Fibroblast of skin of scalp (primary cell): ENCODE measurements at regions not wholly inside any gene's neighbourhood (a gene's known extent, or its start where the extent isn't known, plus 50 kb on each side); places are given as distances from the start of the nearest gene placed in this dataset.
"Not testable (repeated sequence)": the region's sequence is repeated elsewhere in the genome, so short reads cannot be mapped to it uniquely, and the experiment has no call there.

ENCODE experiments used
- DNase-seq: peaks from one replicate; pipeline ENCODE4 v3.0.0-alpha.2; 2013

- DNase-seq, result no peak
These were observed 741.8 kb upstream of the SALL3 start for GRCh38 chr18:78237864-78238263.

- DNase-seq, result no peak
These were observed 741.1 kb upstream of the SALL3 start for GRCh38 chr18:78238404-78239089.

- DNase-seq, result no peak
These were observed 740.5 kb upstream of the SALL3 start for GRCh38 chr18:78239090-78239457.

GRCh38 chr18:78240101-78240500, 739.5 kb upstream of the SALL3 start:
- DNase-seq, result no peak

GRCh38 chr18:78240627-78241252, 738.9 kb upstream of the SALL3 start:
- DNase-seq, result no peak

GRCh38 chr18:78241535-78242253, 737.9 kb upstream of the SALL3 start:
- no peak for DNase-seq

- DNase-seq, result no peak
These were observed 737.4 kb upstream of the SALL3 start for GRCh38 chr18:78242254-78242643.

- no peak for DNase-seq
These were observed 736.8 kb upstream of the SALL3 start for GRCh38 chr18:78242806-78243205.

GRCh38 chr18:78244779-78245178, 734.8 kb upstream of the SALL3 start:
- no peak for DNase-seq

- DNase-seq, result no peak
These were observed 734.2 kb upstream of the SALL3 start for GRCh38 chr18:78245451-78245850.

GRCh38 chr18:78246050-78246449, 733.6 kb upstream of the SALL3 start:
- no peak for DNase-seq

GRCh38 chr18:78246588-78246987, 733.0 kb upstream of the SALL3 start:
- no peak for DNase-seq

- DNase-seq, result no peak
These were observed 731.9 kb upstream of the SALL3 start for GRCh38 chr18:78247615-78248289.

- DNase-seq, result no peak
These were observed 724.6 kb upstream of the SALL3 start for GRCh38 chr18:78255013-78255412.

GRCh38 chr18:78268226-78268988, 711.2 kb upstream of the SALL3 start:
- no peak for DNase-seq

GRCh38 chr18:78271790-78272189, 707.8 kb upstream of the SALL3 start:
- DNase-seq, result no peak

- no peak for DNase-seq
These were observed 705.7 kb upstream of the SALL3 start for GRCh38 chr18:78273876-78274275.

- DNase-seq, result not testable (repeated sequence)
These were observed 696.2 kb upstream of the SALL3 start for GRCh38 chr18:78283425-78283824.

- DNase-seq, result no peak
These were observed 686.8 kb upstream of the SALL3 start for GRCh38 chr18:78292618-78293380.

- no peak for DNase-seq
These were observed 686.1 kb upstream of the SALL3 start for GRCh38 chr18:78293540-78293939.

GRCh38 chr18:78293940-78294541, 685.6 kb upstream of the SALL3 start:
- no peak for DNase-seq
